ENCODE measurements at regions not wholly inside any gene's neighbourhood (a gene's known extent, or its start where the extent isn't known, plus 50 kb on each side); places are given as distances from the start of the nearest gene placed in this dataset.
"Not testable (repeated sequence)": the region's sequence is repeated elsewhere in the genome, so short reads cannot be mapped to it uniquely, and the experiment has no call there.

DNA sequence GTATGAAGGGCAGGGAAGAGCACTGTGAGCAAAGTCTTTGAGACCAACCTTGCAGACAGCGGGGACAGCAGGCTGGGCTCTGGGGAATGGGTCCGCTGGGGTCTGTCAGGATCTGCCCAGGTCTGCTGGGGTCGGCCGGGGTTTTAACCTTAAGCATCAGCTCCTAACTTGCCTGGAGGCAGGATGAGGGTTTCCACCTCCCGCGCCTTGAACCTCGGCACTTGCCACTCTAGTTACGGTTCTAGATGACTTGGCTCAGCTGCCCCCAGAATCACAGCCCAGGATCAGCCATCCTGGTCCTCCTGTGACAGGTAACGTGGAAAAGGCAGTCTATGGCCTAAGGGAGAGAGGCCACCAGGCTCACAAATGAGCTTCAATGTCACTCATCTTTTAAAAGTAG lies 50.4 kb upstream of the CACUL1 start:
- DNase-seq: no peak

DNA sequence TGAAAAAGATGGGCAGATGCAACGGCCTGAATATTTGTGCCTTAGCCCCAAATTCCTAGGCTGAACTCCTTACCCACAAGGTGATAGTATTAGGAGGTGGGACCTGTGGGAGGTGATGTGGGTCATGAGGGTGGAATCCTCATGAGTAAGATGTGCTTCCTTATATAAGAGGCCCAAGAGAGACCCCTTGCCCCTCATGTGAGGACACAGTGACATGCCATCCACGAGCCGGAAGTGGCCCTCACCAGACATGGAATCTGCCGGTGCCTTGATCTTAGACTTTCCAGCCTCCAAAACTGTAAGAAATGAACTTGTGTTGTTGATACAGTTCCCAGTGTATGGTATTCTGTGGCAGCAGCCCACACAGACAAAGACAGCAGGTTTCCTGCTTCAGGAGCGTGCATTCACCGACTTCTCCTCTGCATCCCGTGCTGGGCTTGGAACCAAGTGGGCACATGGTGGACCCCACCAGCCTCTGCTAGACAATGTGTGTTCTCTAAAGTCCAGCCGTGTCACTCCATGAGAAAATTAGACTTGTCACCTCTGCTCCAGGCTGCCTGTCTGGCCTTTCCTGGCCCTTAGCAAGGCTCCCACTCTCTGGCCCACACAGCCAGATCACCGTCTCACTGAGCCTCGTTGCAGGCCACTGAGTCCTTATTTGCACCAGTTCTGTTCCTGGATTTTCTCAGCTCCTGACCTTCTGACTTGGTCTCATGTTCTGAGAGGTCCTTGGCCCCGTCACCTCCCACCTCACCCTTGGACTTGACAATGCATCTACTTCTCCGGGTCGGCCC lies 52.9 kb upstream of the CACUL1 start:
- DNase-seq: no peak

DNA sequence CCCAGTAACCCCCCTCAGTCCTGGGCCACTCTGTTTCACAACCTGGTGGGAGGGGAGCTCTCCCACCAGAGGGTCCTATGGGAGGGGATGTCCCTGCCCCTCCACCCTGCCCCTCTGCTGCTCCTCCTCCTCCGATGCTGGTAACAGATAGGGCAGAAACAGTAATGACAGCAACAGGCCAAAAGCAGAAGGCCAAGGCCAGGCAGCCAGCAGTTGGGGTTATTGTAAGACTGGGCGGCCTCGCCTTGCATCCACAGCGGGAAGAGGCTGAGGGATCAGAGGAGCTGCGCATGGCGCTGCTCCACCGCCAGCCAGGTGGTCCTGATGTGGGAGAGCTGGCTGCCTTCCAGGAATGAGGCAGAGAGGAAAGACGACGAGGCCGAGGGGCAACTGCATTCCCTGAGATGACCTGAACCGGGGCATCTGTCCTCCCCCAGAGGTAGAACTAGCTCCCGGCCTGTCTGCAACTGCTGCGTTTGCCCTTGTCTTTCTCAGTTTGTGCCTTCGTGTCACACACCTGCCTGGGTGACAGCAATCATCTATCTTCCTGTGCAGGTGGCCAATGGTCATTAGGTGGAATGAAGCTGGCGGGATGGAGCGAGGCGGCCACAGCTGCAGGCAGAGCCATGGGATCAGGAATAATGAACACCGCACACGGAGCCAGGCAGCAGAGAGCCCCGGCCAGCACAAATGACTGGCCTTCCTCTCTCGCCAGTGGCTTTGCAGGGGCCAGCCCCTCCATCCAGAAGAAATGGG lies 54.0 kb upstream of the CACUL1 start:
- DNase-seq: no peak

DNA sequence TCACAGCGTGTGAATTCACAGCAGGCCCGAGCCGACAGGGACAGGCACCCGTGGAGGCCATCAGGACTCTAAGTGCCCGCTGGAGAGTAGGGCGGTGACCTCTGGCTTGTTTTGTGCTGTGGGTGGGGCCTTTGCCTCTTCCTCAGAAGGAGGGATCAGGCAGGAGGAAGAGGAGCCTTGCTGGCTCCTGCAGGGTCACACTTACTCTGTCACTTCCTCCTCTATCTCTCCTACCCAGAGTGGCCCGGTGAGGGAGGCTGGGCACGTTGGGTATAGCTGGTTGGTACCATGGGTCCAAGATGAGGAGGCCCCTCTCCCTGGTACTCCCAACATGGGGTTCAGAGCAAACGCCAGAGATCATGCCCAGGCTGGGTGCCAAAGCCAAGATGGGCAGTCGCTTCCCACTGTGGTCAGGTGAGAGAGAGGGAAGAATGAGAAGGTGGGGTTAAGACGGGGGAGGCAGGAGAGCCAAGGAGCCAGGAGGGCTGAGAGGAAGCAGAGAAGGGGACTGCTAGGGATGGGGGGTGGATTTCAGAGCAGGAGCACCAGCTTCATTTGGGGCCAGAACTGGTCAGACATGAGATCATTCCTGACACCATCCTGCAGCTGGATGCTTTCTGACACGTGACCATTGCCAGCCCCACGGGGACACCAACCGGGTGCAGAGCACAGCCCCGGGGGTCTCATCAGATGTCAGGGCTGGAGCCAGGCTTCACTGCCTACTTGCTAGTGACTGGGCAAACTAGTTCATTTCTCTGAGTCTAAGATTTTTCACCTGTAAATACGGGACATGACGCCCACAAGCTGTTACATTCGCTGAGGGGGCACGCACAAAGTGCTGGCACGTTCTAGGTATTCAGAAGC lies 54.8 kb upstream of the CACUL1 start:
- DNase-seq: no peak

DNA sequence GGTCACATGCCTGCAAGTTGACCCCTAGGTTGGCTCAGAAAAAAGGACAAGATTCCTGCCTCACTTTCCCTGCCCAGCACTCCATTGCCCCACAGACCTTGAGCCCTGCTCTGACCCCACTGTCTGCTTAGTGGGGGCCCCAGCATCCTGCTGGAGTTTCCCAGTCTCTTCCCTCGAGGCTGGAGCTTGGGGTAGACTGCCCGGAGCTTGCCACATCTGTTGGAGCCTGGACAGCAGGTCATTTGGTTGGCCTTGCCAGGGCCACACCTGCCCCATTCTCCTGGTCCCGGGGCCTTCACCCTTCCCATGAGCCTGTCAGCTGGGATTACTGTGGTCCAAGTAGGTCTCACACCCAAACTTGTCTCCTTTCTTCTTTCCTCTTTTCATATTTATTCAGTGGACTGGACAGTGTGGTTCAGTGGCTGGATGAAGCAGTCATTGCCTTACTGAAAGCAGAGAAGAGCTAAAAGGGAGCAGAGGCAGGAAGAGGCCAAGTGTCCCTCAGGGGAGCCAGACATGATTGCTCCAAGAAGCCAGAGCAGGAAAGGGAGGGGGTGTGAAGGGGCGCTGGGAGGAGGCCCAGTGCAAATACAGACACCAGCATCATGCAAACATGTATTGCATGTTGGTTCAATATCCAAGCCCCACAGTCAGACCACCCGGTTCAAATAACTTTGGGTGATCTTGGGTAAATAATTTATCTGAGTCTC lies 56.2 kb upstream of the CACUL1 start:
- DNase-seq: no peak

DNA sequence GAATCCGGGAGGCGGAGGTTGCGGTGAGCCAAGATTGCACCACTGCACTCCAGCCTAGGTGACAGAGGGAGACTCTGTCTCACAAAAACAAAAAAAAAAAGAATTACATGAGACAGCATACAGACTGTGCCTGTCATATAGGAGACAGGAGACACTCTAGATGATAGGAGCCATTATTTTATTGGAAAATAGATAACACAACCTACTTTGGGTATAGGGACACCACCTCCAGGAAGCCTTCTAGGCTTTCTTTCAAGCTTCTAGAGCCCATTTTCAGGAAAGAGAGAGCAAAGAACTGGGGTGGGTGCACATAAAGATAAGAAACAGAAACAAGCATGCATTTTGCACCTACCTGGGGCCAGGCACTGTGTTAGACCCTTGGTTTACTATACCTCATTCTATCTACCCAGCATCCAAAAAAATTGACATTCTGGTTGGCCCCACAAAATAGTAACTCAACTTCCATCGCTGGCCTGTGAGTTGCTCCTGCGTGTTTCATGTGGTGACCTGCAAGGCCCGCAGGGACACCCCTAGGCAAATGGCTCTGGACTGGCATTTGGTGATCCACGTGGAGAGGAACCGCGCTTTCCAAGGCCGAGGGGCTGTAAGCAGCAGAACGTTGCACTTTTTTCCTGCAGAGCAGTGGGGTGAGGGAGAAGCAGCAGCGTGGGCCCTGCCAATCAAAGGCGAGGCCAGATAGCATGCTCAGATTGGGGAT lies 57.1 kb upstream of the CACUL1 start:
- DNase-seq: no peak

DNA sequence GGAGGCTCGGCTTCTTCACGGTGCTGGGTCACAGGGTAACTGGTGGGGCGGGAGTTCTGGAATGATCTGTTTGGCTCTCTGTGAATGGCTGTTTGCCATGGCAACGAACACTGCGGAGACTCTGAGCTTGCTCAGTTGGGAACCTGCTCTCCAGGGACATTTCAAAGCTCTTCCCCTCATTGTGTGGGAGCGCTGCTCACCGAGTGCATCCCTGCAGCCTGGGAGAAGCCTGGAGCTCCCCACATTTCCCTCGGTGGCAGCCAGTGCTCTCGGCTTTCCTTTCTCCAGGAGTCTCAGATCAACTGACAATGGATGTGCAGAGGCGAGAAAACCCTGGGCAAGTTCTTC lies 57.6 kb upstream of the CACUL1 start:
- DNase-seq: no peak

DNA sequence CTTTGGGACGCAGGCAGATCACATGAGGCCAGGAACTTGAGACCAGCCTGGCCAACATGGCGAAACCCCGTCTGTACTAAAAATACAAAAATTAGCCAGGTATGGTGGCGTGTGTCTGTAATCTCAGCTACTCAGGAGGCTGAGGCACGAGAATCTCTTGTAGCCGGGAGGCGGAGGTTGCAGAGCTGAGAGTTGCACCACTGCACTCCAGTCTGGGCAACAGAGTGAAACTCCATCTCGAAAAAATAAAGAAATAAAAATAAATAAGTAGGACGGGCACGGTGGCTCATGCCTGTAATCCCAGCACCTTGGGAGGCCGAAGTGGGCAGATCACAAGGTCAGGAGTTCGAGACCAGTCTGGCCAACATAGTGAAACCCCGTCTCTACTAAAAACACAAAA lies 58.2 kb upstream of the CACUL1 start:
- not testable (repeated sequence) for DNase-seq

DNA sequence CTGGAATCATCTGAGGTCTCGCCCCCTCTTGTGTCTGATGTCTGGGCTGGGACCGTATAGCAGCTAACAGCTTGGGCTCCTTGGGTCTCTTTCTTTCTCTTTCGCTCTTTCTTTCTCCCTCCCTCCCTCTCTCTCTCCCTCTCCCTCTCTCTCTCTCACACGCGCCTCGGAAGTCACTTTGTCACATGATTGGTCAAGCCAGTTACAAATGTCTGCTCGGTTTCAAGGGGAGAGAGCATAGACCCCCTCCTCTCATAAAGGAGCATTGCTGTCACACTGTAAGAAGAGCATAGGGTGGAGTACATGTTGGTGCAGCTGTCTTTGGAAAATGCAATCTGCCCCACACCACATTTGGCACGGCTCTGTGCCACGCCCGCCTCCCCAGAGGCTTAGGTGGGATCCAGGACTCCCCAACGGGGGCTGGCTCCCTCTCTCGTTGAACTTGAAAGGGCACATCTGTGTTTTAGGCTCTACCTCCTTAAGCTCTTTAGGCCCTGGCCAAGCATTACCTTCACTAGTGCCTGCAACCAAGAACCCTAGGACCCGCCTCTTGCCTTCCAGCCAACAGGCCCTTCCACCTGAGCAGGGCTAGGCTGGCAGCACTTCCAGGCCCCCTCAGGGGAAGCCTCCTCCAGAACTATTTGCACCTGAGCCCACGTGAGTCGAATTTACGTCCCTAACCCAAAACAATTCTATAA lies 61.9 kb upstream of the CACUL1 start:
- DNase-seq: no peak

DNA sequence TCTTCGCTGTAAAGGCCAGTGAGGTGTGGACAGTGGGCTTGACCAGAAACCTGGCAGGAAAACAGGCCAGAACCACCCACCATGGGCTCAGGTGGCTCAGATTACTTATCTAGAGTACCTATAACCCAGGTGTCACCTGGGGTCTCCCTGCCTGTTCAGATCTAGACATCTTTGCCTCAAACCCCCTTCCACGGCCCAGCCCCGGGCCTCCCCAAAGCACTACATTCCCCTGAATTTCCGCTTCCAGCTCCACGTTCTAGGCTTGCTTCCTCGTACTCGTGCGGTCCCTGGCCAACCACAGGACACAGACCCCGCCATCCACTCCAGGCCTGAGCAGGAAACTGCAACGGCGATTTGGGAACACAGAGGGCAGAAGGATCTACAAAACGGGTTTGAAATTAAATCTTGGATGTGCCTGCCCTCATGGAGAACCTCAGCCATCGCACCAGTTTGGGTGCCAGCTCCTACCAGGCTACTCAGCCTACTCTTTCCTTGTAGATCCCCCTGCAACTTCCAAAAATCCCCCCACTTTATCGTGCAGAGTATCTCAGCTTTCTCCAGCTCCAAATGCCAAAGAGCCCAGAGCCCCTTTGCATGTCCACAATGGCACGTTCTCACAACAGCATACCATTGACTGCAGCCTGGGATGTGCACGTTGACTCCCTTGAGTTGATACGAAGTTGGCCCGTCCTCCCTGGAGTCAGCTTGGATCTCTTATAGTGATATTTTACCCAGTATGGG lies 62.7 kb upstream of the CACUL1 start:
- DNase-seq: no peak

DNA sequence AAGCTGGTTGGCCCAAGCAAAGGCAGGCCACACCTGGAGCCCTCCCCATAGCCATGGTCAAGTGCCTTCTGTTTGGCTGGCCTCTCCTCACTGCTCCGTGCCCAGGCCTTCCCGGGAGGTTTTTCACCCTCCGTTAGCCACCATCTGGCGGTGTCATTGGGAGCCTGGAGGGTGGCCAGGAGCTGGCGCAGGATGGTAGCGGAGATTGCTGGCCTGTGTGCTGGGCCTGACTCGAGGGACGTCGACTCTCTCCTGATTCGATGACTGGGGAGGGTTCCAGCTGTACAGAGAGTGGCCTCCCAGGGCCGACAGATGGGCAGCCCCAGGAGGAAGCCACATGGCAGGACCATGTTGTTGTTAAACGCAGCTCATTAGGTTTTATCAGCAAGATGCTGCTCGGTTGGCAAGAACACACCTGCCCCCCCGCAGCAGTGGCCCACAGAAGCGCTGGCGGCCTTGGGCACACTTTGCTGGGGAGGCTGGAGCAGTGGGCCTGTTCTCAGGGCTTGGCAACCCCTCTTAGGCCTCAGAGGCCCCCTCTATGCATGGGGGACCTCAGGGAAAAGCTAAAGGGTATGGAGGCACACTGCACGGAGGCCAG lies 64.0 kb upstream of the CACUL1 start:
- no peak for DNase-seq

DNA sequence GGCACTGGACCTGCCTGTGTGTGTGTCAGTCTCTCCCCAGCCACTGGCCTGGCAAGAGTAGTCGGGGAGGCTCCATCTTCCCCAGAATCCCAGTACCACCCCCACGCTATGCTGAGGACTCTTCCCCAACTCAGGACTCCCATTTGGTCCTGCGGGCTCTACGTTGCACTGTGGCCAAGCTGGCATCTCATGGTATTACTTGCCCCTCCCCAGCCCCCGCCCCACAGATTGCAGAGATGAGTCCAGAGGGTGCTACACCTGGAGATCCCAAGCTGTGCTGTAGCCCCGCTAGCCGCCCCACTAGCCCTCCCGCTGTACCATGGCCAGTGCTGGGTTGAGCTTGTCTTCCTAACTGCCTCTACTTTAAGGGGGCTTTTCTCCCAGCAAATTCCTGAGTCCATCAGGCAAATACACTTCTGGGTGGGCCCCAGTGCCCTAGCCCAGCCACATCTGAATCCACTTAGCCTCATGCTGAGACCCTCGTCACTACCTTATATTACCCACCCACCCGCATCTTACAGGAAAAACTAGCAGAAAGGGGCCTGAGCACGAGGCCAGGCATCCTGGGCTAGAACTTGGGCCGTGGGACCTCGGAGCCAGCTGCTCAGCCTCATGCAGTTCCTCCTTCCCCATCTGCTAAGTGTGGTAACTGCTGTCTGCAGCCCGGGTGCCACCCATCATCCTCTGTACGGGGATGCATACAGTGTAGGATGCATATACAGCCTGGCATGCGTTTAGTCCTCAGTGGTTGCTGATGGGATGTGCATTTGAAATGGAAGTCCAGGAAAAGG lies 65.8 kb upstream of the CACUL1 start:
- DNase-seq: no peak

DNA sequence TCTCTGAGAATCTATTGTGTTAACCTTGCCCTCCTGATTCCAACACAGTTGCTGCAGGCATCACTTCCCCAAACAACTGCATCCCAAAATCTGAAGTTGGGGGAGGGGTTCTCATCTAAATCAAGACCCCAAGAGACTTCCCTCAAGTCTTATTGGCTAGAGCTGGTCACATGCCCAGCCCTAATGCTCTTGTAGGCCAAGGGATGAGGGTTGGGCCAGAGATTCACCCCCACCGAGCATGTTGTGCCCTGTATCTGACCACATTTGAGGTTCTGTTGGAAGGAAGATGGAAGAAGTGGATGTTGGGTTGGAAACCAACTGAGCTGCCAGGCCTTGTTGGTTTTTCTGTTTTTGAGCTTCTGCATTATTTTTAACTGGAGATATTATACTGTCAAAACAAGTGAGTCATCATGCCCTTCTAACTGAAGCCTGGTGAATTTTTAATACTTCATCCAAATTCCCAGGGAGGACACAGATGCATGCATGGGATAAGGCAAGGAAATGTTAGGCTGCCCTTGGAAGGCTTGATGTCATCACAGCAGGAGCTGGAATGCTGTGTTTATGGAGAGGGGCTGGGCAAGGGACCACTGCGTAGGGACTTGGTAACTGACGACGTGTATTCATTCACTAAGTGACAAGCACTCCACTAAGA lies 68.6 kb upstream of the CACUL1 start:
- no peak for DNase-seq

DNA sequence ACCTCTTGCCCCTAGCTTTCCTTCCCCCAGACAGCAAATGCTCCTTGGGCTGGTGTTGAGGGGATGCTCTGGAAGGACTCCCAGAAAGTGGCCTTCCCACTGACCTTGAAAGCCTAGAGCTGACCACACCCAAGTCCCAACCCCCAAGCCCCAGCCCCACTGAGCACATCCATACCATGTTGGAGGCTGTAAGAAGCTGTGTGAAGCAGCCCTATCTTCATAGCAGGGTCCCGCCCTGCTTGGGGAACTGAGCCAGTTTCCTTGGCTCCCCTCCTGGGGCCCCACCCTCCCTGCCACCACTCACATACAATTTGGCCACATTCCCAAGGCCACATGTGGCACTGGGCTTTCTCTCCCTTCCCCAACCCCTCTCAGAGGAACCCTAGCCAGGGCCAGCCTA lies 72.3 kb upstream of the CACUL1 start:
- DNase-seq: no peak

DNA sequence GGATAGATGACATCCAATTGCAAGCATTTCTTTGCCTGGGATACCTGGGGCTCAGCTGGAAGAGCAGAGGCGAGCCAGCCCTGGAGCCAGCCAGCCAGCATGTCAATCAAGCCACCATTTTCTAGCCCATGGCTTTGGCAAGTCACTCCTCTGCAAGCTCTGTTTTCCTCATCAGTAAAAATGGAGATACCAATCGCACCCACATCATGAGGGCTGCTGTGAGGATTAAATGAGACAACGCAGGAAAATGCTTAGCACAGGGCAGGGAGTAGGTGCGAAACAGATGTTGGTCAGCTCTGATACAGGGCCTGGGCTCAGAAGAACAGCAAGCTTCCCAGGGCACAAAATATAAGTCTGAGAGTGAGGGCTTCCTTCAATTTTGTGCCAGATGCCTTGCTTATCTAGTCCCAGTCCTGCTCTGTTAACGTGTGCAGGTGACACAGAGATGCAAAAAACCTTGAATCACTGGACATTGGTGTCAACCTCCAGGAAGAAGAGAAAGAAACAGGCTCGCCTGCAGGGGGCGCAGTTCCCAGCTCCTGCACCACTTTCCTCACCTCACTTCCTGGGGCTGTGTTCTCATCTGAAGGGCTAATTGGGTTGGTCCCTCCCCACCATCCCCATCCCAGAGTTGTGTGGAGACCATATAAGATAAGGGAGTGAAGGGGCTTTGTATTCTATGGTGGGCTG lies 72.8 kb upstream of the CACUL1 start:
- no peak for DNase-seq

DNA sequence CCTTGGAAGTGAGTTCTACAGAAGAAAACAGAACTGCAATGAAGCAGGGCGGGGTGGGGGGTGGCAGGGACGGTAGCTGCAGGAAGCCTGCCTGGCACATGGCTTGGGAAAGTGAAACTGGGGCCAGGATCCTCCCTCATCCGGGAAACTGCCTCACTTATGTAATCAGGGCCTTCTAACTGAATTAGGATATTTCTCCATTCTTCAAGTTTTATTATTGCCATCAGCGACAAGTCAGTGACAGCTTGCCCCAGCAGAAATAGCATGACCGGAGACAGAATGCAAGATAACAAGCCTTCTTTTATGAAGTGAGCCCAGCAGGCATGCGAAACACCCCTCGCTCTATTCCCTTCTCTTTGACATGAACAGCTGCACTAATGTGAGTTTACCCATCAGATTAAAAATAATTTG lies 77.5 kb upstream of the CACUL1 start:
- no peak for DNase-seq

DNA sequence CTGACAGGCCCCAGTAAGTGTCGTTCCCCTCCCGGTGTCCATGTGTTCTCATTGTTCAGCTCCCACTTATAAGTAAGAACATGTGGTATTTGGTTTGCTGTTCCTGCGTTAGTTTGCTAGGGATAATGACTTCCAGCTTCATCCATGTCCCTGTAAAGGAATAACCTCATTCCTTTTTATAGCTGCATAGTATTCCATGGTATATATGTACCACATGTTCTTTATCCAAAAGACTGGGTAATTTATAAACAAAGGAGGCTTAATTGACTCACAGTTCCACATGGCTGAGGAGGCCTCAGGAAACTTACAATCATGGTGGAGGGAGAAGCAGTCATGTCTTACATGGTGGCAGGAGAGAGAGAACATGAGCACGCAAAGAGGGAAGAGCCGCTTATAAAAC lies 79.6 kb upstream of the CACUL1 start:
- DNase-seq: not testable (repeated sequence)

DNA sequence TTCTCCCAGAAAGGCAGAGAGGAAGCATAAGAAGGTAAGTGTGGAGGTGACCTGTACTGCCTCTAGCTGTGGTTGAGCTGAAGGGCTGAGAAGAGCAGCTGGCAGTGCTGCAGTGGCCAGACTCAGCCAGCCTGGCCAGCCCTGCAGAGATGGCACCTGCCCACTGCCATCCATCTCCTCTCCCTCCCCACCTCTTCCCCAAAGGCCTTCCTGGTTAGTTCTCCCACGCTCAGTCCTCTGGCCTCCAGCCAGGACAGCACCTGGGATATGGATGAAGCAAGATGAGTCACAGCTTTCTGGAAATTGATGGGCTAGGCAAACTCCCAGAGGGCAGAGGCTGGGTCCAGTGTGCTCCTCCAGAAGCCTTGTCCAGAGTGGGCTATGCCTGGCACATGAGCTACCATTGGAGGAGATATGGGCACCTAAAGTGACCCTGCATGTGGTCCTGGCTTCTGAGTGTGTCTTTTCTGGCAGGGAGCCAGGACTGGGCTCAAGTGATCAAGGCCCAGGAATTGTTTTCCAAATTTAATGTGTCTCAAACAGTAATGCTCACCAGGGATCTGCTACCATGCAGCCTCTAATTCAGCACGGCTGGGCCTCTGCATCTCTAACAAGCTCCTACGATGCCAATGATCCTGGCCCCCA lies 81.0 kb upstream of the CACUL1 start:
- no peak for DNase-seq
